Astrocyte (in vitro differentiated cells and primary cell): ENCODE measurements at regions not wholly inside any gene's neighbourhood (a gene's known extent, or its start where the extent isn't known, plus 50 kb on each side); places are given as distances from the start of the nearest gene placed in this dataset.
"Not testable (repeated sequence)": the region's sequence is repeated elsewhere in the genome, so short reads cannot be mapped to it uniquely, and the experiment has no call there.

Experiments used
- DNase-seq: peaks from one replicate; pipeline ENCODE4 v3.0.0-alpha.2; 2010; ENCODE audit warnings: low read depth
- FAIRE-seq: peaks from 2 replicates; lab custom pipeline; 2011; peaks lifted over from hg19 to GRCh38; lab: Jason Lieb, UNC
- H2AFZ ChIP-seq: 2 replicates; pipeline ENCODE4 v1.6.0; 2012; ENCODE audit warnings: low read depth, low read length, inconsistent platforms
- H3K27ac ChIP-seq: 2 replicates; pipeline ENCODE4 v1.5.1; 2011; ENCODE audit warnings: low read depth, low read length, inconsistent platforms
- H3K27me3 ChIP-seq: 2 replicates; pipeline ENCODE4 v1.6.0; 2011; ENCODE audit warnings: low read length, inconsistent platforms; ENCODE audit not compliant: insufficient read depth
- H3K36me3 ChIP-seq: 2 replicates; pipeline ENCODE4 v1.5.1; 2011; ENCODE audit warnings: low read length, inconsistent platforms; ENCODE audit not compliant: insufficient read depth
- H3K4me1 ChIP-seq: 2 replicates; pipeline ENCODE4 v1.5.1; 2011; ENCODE audit warnings: low read length, inconsistent platforms; ENCODE audit not compliant: insufficient read depth
- H3K4me2 ChIP-seq: 2 replicates; pipeline ENCODE4 v1.6.0; 2012; ENCODE audit warnings: low read length, inconsistent platforms
- H3K4me3 ChIP-seq: 2 replicates; pipeline ENCODE4 v1.5.1; 2011; ENCODE audit warnings: low read depth, mild to moderate bottlenecking, low read length, inconsistent platforms; ENCODE audit not compliant: insufficient read depth
- H3K79me2 ChIP-seq: 2 replicates; pipeline ENCODE4 v1.6.0; 2012; ENCODE audit warnings: mild to moderate bottlenecking, low read length, inconsistent platforms; ENCODE audit not compliant: insufficient read depth
- H3K9ac ChIP-seq: 2 replicates; pipeline ENCODE4 v1.6.0; 2012; ENCODE audit warnings: mild to moderate bottlenecking, low read length, inconsistent platforms
- H3K9me3 ChIP-seq: 2 replicates; pipeline ENCODE4 v1.5.1; 2012; ENCODE audit warnings: low read depth, mild to moderate bottlenecking, low read length, inconsistent platforms; ENCODE audit not compliant: insufficient read depth
- H4K20me1 ChIP-seq: 2 replicates; pipeline ENCODE4 v1.6.0; 2012; ENCODE audit warnings: low read length, inconsistent platforms; ENCODE audit not compliant: insufficient read depth
- H3K27ac Mint-ChIP-seq: one replicate; pipeline ENCODE4 v1.8.0; 2021; ENCODE audit warnings: mild to moderate bottlenecking, mixed read lengths; ENCODE audit not compliant: unreplicated experiment
- H3K27me3 Mint-ChIP-seq: one replicate; pipeline ENCODE4 v1.8.0; 2021; ENCODE audit warnings: low read depth, mixed read lengths; ENCODE audit not compliant: unreplicated experiment
- H3K36me3 Mint-ChIP-seq: one replicate; pipeline ENCODE4 v1.8.0; 2021; ENCODE audit warnings: low read depth, mixed read lengths; ENCODE audit not compliant: unreplicated experiment
- H3K4me1 Mint-ChIP-seq: one replicate; pipeline ENCODE4 v1.8.0; 2021; ENCODE audit warnings: low read depth, mixed read lengths; ENCODE audit not compliant: unreplicated experiment
- H3K4me3 Mint-ChIP-seq: one replicate; pipeline ENCODE4 v1.8.0; 2021; ENCODE audit warnings: mild to moderate bottlenecking, moderate library complexity, mixed read lengths; ENCODE audit not compliant: unreplicated experiment
- H3K9me3 Mint-ChIP-seq: one replicate; pipeline ENCODE4 v1.8.0; 2021; ENCODE audit warnings: mild to moderate bottlenecking, mixed read lengths; ENCODE audit not compliant: unreplicated experiment
- EZH2 ChIP-seq: IDR thresholded peaks from 2 replicates; pipeline ENCODE4 v1.6.1; 2012; ENCODE audit warnings: mild to moderate bottlenecking, low read length, inconsistent platforms; ENCODE audit not compliant: insufficient read depth
- TF ChIP-seq, protein P1 (sequence below): IDR thresholded peaks from 2 replicates; pipeline ENCODE4 v1.5.1; 2011; ENCODE audit warnings: low read depth, mild to moderate bottlenecking, inconsistent platforms, low read length, moderate library complexity; ENCODE audit not compliant: insufficient read depth

- no peaks in the 10 kb centered on the region for H4K20me1 ChIP-seq
- H3K27me3 ChIP-seq = no peaks in the 10 kb centered on the region
- no peaks in the 10 kb centered on the region for H3K79me2 ChIP-seq
- Mint-ChIP-seq H3K9me3 (no peaks in the 10 kb centered on the region), H3K36me3 (no peaks in the 10 kb centered on the region), H3K4me1 (no peaks in the 10 kb centered on the region), H3K4me3 (no peak overlapping the region), H3K27ac (no peak overlapping the region), H3K27me3 (no peaks in the 10 kb centered on the region)
- DNase-seq (no peak), FAIRE-seq (no peak)
- H3K27ac ChIP-seq = no peak overlapping the region
- no peak overlapping the region for H3K9ac ChIP-seq
- no peak overlapping the region for H2AFZ ChIP-seq
- TF ChIP-seq, protein P1, sequence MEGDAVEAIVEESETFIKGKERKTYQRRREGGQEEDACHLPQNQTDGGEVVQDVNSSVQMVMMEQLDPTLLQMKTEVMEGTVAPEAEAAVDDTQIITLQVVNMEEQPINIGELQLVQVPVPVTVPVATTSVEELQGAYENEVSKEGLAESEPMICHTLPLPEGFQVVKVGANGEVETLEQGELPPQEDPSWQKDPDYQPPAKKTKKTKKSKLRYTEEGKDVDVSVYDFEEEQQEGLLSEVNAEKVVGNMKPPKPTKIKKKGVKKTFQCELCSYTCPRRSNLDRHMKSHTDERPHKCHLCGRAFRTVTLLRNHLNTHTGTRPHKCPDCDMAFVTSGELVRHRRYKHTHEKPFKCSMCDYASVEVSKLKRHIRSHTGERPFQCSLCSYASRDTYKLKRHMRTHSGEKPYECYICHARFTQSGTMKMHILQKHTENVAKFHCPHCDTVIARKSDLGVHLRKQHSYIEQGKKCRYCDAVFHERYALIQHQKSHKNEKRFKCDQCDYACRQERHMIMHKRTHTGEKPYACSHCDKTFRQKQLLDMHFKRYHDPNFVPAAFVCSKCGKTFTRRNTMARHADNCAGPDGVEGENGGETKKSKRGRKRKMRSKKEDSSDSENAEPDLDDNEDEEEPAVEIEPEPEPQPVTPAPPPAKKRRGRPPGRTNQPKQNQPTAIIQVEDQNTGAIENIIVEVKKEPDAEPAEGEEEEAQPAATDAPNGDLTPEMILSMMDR = no peak
- TF ChIP-seq EZH2 = no peak
- H3K36me3 ChIP-seq = no peaks in the 10 kb centered on the region
- H3K4me3 ChIP-seq = no peak overlapping the region
- no peak overlapping the region for H3K4me2 ChIP-seq
- H3K4me1 ChIP-seq = no peaks in the 10 kb centered on the region
- H3K9me3 ChIP-seq = no peaks in the 10 kb centered on the region
Measured at GRCh38 chr3:87949879-87950208, 109.0 kb downstream of the CGGBP1 start.

DNA sequence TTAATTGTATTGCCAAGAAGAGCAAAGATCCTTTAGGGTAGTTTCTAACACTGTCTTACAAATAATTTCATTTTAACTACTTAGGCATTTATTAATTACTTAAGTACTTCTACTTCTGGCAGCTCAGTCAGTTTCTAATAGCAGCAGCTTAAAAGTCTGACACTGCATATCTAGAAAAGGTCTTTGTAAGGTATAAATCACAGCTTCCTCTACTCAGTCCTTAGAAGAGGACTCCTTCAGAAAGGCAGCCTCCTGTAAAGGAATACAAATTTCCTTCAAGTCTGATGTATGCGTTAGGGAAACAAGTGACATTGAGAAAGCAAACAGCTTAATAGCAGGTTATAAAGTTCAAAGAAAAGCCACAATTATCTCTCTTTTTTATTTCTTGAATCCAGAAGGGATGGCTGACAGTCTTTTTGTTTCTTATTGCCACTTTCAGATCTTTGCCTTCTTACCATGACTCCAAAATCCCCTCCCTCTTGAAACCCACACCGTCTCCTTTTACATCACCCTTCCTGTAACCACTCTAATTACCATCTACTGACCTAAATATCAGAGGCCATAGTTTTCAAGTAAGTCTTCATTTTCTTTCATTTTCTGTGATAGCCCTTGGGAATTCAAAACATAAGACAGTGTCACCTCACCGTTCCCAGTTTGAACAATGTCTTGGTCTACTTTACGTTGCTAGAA lies 109.5 kb downstream of the CGGBP1 start:
- no peak overlapping the region for H3K4me3 ChIP-seq
- no peaks in the 10 kb centered on the region for H3K4me1 Mint-ChIP-seq
- H3K36me3 ChIP-seq = no peaks in the 10 kb centered on the region
- H3K79me2 ChIP-seq = no peaks in the 10 kb centered on the region
- no peak overlapping the region for H3K4me3 Mint-ChIP-seq
- H3K27ac Mint-ChIP-seq = no peak overlapping the region
- H3K9me3 ChIP-seq = no peaks in the 10 kb centered on the region
- TF ChIP-seq EZH2 = no peak
- TF ChIP-seq, protein P1 = no peak
- H3K27me3 ChIP-seq = no peaks in the 10 kb centered on the region
- no peak overlapping the region for H3K27ac ChIP-seq
- H3K4me2 ChIP-seq = no peak overlapping the region
- no peaks in the 10 kb centered on the region for H4K20me1 ChIP-seq
- no peaks in the 10 kb centered on the region for H3K9me3 Mint-ChIP-seq
- no peaks in the 10 kb centered on the region for H3K36me3 Mint-ChIP-seq
- H2AFZ ChIP-seq = no peak overlapping the region
- no peak overlapping the region for H3K9ac ChIP-seq
- DNase-seq (no peak), FAIRE-seq (no peak)
- H3K4me1 ChIP-seq = no peaks in the 10 kb centered on the region
- no peaks in the 10 kb centered on the region for H3K27me3 Mint-ChIP-seq

DNA sequence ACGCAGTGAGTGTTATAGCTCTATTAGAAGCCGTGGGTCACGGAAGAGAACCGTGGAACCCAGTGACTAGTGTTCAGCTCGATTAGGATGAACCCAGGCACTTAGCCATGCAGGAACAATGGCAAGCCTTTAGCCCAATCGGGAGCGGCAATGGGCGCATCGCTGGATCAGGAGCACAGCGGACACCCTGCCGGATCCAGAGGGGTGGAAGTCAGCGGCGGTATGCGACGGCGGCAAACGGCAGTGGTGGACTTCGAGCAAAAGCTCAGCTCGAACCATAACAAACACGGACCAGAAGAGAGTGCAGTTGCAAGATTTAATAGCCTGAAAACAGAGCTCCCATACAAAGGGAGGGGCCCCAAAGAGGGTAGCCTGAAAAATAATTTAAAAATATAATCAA lies 112.8 kb downstream of the CGGBP1 start:
- H3K4me3 ChIP-seq, H3K9ac ChIP-seq, FAIRE-seq, H3K27ac ChIP-seq, H3K4me3 Mint-ChIP-seq, H3K36me3 Mint-ChIP-seq, H3K27me3 Mint-ChIP-seq, H3K4me2 ChIP-seq, H3K27ac Mint-ChIP-seq, DNase-seq, H3K27me3 ChIP-seq, H3K4me1 Mint-ChIP-seq, H4K20me1 ChIP-seq, H3K9me3 Mint-ChIP-seq, H3K79me2 ChIP-seq, H3K4me1 ChIP-seq, H2AFZ ChIP-seq, H3K9me3 ChIP-seq, H3K36me3 ChIP-seq: not testable (repeated sequence)

- not testable (repeated sequence) for FAIRE-seq, H3K4me3 Mint-ChIP-seq, H3K9me3 Mint-ChIP-seq, H3K27ac ChIP-seq, H3K27me3 Mint-ChIP-seq, H3K36me3 ChIP-seq, H3K4me3 ChIP-seq, H2AFZ ChIP-seq, H3K4me1 ChIP-seq, DNase-seq, H3K79me2 ChIP-seq, H3K27ac Mint-ChIP-seq, H3K4me1 Mint-ChIP-seq, H3K9me3 ChIP-seq, H3K36me3 Mint-ChIP-seq, H3K27me3 ChIP-seq, H4K20me1 ChIP-seq, H3K9ac ChIP-seq, H3K4me2 ChIP-seq
Measured at GRCh38 chr3:87942256-87942655, 116.5 kb downstream of the CGGBP1 start.
